HG02943 (cell line): ENCODE measurements at regions not wholly inside any gene's neighbourhood (a gene's known extent, or its start where the extent isn't known, plus 50 kb on each side); places are given as distances from the start of the nearest gene placed in this dataset.

Experiments used
- ATAC-seq: cut with Tn5 transposase; IDR thresholded peaks from one replicate; pipeline ENCODE4 v1.9.1; 2021; ENCODE audit warnings: mild to moderate bottlenecking, low read depth, moderate library complexity; ENCODE audit not compliant: unreplicated experiment

DNA sequence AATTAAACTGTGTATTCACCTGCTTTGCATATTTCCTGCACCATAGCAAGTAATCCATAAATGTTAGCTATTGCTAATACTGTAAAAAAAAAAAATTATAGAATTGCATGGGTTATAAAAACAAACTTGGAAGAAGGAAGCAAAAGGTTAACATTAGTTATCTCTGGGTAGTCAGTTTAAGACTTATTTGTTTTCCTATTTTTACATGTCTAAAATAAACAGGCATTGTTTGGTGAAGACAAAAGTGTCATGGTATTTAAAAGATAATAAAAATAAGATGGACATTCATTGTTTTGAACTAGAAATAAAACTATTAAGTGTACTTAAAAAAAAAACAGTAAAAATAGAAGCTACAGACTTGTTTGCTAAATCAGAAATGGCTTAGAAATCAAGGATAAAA, 313.8 kb downstream of the SOX9 start:
- ATAC-seq: no peak

DNA sequence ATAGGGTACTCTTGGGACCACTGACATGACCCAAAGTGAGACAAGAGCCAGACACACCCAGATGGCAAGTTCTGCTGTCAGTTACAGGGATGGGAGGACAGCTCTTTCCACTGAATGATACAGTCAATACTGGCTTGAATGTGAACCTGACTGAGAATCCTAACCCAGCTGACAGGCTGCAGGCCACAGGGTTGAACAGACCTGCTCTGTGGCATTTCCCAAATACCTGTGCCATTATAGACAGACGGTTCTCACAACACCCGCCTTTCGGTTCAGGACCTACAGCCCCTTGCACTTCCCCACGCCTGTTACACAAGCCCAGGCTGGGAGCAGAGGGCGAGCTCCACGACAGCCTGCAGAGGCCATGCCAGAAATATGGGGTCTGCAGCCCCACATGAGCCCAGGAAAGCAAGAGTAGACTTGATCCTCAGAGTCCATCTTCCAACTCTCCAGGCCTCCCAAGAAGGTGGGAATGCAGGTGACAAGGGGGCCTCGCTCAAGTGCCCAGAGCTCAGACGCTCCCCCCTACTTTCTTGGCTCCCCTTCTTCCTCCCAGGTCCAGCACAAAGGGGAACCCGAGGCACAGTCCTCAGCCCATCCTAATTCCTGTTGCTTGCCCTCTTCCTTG, 314.3 kb downstream of the SOX9 start:
- ATAC-seq: no peak

DNA sequence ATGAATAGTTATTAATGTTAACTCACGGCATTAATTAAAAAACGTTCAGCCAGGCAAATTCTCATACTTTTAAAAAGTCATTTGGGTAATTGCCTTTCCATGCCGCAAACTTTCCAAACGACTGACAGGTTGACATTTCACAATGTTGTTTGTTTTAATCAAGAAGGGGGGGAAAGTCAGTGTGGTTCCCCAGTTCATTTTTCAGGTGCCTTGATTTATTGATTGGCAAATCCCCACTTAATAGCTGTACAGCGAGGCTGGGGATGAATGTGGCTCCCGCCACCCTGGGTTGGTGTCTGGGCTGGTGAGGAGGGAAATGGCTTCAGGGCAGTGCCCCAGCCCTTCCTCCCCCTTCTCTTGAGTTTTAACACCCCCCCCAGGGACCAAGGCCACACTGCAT, 318.0 kb downstream of the SOX9 start:
- no peak for ATAC-seq

DNA sequence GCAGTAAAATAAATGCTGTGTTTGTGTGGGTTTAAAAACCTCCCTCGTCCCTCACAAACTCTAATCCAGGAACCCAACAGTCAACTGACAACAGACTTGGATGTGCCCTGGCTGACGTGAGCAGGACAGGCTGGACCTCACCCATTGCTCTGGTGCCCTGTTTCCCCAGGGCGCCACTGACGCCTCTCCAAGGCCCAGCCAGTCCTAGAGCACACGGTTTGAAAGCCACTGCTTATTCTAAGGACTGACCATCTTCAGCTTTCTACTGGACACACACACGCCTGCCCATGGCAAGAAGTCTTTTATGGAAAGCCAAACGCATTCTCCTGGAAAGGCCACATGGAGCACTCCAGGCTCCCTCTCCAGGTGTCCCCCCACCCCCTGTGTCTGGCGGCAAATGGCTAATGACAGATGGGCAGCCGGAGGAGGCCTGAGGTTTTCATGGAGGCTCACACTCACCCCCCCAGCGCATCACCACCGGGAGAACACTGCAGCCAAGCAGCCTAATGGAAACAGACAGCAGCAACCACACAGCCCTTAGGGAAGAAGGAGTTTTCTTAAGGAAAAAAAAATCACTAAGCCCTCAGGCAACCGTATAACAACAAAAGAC, 319.2 kb downstream of the SOX9 start:
- ATAC-seq: no peak

DNA sequence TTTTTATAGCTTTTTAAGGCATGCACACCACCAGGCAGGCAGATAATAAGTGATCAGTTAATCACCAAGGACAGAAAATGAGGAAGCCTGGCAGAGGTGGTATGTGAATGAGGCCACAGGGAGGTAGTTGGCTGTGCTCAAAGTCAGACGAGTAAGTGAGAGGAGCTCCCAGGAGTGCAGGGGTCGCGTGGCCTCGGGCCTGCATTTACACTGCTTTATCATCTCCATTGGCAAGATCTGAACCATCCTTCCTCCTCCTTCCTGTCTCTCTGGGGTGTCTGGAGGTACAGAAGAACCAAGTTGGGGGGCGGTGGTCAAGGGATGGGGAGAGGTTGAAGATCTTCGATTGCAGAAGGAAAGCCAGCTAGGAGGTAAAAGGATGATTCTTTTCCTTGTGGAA, 320.1 kb downstream of the SOX9 start:
- no peak for ATAC-seq

DNA sequence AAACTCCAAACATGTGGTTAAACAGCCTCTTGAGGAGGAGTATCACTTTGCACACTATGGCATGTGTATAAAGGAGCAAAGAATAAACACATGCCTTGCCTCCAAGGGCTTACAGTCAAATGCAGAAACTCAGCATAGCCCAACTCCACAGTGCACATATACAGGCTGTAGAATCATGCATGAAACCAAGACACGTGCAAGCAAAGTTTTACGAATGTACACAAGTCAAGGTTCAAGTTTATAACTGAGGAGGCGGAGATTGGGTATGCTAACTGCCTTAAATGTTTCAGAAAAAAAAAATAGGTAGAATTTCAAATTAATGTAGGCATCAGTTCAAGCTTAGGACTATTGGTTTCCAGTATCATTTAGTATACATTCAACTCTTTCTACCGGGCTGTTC, 321.1 kb downstream of the SOX9 start:
- ATAC-seq: no peak

DNA sequence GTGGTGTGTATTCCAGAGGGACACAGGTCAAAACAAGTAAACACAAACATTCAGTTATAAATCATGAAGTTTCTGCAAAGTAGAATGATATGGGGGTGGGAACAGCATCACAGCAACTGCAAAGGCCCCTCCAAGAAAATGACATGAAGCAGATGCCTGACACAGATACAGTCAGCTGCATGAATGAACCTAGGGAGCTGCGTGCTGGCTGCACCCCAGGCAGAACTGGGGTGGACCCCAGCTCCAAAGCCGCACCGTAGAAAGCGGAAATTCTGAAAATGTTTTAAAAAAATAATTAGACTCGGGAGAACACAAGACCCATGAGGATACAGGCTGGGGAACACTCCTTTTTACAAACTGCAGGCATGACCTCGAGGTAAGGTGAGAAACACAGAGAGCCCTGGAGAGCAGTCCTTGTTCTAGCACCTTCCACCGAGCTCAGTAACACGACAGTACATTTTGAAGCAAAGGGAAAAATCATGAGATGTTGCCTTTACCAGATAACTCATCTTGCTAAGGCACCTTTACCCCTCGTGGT, 323.8 kb downstream of the SOX9 start:
- no peak for ATAC-seq

DNA sequence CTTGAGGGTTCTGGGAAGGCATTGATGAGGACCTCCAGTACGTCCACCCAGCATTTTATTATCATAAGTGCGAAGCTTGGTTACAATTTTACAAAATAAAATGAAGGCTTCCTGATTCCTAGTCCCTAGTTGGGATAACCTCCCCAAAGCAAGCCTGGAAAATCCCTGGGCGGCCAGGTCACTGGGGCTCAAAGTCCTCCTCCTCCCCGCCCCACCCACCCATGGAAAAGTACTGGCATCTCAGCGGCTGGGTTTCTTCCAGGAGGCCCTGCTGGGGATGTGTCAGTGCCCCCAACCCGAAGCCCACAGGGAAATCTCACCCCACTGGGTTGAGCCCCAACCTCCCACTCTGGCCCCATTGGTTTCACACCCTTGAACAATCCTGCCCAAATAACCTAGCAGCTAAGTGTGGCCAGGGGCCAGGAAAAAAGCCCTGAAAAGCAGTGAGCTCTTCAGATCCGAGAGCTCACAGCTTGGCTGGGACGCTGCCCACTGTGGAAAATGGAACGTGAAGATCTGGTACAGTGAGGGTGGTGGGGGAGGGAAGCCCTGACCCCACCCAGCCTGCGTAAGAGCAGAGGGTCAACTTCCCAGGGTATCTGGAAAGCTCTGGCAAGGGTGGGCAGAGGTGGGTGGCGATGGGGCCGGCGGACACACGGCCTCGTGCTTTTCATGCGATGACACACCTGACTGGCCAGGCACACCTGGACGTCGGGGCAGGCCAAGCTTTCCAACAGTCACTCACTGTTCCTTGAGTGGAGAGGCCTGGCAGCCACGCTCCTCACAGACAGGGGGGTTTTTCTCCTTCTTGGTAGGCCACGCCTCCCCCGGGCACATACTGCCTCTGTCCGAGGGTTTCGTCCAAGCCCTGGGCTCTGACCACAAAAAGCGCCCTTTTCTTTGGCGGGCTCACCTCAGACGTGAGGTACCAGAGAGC, 324.5 kb downstream of the SOX9 start:
- ATAC-seq: no peak

DNA sequence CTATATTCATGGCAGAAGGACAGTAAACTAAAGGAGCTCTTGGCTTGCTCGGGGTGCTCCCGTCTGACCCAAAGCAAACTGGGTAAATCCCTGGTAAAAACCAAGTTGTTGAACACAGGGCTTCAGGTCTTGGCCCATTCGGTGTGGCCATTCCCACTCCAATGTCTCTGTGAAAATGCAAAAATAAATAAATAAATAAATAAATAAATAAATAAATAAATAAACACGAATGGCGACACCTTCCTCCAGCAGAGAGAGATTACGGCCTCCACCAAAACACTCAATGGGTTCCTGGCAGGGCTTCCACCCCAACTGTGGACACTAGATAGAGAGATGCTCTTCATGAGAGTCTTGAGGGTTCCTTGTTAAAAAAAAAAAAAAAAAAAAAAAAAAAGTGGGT, 325.3 kb downstream of the SOX9 start:
- ATAC-seq: no peak

DNA sequence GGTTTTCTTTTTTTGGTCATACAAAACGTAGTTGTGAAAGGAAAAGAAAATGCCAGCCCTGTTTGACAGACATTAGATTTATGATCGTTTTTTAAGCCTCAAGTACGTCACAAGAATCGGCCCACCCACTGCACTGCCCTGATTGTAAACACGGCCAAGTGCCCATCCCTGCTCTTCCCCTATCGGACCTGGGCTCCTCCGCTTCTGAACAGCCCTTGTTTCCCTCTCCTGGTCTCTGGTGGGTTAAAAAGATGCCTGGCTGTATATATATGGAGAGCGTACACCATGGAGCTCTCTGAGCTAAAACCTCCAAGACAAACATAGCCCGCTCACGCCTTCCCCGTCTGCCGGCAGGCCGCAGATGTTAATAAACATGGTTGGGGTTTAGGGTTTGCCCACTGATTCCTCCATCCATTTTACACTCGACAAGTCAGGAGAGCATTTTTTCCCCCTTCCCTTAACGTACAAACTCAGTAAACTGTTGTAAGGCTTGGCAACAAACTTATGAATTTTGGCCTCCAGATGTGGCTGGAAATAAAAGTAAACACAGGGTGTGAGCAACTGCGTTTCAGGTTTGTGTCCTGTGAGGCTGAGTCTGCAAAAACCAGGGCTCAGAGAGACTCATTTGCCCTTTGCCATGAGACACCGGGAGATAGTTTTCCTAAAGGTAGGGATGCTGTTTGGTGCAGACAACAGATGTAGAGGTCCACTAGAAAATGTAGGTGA, 325.9 kb downstream of the SOX9 start:
- no peak for ATAC-seq

DNA sequence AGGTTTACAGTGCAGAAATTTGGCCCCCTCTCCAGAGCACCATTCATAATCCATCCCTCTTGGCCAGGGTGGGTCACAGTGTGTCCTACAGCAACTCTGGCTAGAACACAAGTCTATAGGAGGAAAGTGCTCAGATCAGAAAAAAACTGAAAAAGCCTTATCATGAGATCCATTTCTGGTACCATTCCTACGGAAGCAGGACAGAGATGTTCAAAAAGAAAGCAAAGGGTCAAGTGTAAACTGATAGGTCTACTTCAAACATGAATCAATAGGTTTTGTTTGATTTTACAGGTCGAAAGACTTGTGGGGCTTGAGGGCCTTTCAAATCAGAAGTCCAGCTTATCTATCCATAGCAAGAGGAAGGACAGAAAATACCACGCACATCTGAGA, 326.4 kb downstream of the SOX9 start:
- ATAC-seq: no peak

DNA sequence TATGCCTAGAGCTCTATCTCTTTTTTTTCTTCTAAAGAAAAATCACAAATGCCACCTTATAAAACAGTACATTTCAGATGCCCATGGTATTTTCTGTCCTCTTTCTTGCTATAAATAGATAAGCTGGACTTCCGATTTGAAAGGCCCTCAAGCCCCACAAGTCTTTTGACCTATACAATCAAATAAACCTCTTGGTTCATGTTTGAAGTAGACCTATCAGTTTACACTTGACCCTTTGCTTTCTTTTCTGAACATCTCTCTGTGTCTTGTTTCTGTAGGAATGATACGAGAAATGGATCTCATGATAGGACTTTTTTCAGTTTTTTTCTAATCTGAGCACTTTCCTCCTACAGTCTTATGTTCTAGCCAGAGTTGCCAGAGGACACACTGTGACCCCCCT, 327.2 kb downstream of the SOX9 start:
- ATAC-seq: no peak

DNA sequence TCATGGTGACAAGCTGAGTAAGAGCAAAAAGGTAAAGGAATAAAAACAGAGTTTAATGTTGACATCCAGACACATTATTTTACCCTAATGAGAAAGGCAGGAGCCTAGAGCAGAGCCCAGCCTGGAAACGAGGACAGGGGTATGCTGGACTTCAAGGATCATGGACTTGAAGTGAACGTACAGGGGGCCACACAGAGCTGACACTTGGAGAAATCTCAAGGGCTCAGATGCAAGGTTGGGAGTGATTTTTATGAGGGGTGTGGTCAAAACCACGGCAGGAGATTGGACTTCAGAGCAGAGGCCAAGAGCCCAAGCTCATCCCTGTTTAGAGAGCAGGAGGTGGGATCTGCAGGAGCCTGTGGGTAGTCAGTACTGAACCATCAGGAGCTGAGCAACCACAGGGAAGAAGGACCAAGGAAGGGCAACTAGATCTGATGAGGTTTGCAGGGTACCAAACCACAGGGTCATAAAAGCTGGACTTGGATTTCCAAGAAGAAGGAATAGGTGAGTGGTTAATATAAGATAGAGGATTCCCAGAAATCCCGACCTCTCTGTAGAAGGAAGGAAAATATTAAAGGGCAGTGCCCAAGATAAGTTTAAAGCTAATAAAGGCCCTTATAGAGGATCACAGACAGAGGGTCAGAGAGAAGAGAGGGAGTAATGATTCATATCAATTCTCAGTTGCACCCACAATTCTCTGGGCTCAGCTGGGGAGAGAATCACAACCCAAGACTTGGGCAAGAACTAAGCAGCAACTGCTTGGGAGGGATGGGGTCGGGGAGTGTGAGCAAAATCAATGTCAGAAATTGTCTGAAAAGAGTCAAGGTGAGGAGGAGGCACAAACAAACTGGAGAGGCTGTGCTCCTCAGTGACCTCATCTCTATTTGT, 331.7 kb downstream of the SOX9 start:
- no peak for ATAC-seq

DNA sequence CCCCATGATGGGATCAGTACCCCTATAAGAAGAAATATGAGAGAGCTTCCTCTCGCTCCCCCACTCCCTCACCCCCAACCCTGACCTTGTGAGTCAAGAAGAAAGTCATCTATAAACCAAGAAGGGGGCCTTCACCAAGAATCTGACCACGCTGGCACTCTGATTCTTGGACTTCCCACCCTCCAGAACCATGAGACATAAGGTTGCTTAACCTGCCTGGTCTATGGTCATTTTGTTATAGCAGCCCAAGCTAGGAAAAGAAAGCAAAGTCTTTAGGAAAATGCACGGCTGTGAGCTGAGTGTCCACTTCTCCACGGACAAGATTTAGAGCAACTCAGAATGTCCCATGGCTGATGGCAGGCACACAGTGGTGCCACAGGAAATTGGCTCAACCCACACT, 333.5 kb downstream of the SOX9 start:
- no peak for ATAC-seq

DNA sequence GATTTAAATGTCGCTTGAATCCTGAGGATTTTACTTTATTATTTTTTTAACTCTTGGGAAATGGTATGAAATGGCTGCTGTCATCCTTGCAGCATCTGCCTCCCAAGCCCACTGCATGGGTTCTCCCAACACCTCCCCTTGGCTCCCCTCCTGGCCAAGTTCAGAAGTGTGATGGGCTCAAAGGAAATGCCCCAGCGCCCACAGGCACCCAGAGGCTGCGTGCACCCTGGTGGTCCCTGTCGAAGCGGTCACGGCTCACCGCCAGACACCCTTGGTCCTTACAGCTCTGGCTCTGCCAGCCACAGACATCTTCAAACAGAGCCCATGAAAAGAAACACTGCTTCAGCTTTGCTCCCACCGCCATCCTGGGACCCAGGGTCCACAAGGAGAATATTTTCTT, 334.7 kb downstream of the SOX9 start:
- no peak for ATAC-seq

DNA sequence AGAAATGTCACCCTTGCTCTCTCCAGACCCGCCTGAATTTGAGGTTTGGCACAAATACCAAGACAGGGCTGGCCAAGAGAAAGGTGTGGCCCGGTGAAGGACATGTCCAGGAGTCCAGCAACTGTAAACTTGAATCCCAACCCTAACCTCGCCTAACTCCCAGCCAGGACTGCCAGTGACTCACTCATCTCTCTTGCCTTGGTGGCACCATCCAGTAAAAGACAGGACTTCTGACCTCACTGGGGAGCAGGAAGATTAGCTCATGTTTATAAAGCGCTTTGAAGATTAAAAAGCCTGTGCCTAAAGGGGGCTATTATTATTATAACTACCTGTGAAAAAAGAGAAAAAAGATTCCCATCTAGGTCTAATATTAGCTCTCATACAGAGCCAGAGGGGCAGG, 335.3 kb downstream of the SOX9 start:
- ATAC-seq: no peak

DNA sequence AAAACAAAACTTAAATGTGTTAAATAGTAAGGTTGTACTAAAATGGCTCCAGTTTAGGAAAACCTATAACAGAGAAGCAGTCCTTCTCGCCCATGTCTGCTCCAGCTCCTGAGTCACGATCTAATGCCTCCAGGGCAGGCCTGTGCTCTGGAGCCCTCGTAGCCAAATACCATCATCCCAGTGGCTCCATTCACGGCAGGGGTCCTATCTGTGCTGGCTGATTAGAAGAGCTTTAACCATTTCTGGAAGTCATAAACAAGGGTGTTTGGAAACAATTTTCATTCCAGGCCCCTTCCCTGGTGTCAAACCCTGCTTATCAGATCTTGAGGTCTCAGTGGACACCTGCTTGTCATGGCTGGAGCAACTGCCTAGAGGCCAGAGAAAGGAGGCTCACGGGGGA, 336.9 kb downstream of the SOX9 start:
- no peak for ATAC-seq

DNA sequence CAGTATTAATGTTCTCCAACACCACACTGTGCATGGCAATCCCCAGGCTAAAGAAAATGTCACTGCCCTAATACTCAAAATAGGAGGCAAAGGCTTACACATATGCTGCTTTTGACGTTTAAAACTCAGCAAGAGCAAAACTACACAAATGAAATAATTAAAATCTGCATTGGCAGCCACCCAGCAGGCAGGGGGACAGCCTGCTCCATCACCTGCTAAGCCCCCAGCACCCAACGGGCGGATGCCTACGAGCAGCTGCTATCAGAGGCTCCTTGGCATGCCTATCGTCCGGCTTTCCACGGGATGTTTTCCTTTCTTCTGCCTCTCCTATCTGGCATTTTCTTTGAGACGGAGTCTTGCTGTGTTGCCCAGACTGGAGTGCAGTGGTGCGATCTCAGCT, 337.5 kb downstream of the SOX9 start:
- no peak for ATAC-seq

DNA sequence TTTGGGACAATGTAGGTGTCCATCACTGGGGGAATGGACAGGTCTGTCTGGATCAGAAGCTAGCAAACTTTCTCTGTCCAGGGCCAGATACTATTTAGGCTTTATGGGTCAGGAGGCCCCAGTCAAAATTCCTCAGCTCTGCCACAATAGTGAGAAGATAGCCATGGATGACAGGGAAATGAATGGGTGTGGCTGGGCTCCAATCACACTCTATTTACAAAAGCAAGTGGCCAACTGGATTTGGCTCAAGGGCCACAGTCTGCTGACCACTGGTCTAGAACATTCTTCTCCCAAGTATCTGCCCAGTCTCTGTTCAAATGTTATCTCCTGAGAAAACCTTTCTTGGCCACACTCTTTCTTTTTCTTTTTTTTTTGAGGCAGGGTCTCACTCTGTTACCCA, 339.9 kb downstream of the SOX9 start:
- no peak for ATAC-seq

DNA sequence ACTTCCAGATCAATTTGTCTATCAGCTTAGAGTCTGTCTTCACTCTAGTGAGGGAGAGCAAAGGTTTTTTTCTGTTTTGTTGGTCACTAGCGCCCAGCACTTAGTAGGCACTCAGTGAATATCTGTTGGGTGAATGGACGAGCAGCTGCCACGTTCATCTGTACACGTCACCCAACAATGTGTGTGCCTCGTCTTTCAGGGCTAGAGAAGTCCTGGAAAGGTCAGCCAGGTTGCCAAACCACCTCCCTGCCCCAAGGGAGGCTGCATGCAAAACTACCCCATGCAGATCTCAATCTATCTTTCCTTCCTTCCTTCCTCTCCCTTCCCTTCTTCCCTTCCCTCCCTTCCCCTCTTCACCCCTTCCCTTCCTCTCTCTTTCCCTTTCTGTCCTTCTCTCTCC, 340.9 kb downstream of the SOX9 start:
- no peak for ATAC-seq
